WTC11 (cell line): ENCODE measurements at regions not wholly inside any gene's neighbourhood (a gene's known extent, or its start where the extent isn't known, plus 50 kb on each side); places are given as distances from the start of the nearest gene placed in this dataset.

Experiments used
- ATAC-seq: fragments of 200-7000 bp; cut with Tn5 transposase; 2 replicates; pipeline ENCODE4 v1.10.0; 2021; ENCODE audit warnings: mild to moderate bottlenecking, moderate library complexity
- CTCF ChIA-PET: fragments of 300-600 bp; sonication (Branson Sonifier 250); formaldehyde crosslinking; loops from one replicate; lab custom pipeline; 2021; ENCODE audit warnings: antibody characterized with exemption; lab: Charles Lee
- POLR2A ChIA-PET: fragments of 350-600 bp; sonication (Branson Sonifier 250); formaldehyde crosslinking; loops from one replicate; lab custom pipeline; 2021; ENCODE audit warnings: antibody characterized with exemption; lab: Charles Lee
- DNase-seq: peaks from one replicate; pipeline ENCODE4 v3.0.0; 2021; ENCODE audit warnings: low spot score
- H3K27ac Mint-ChIP-seq: 2 replicates; pipeline ENCODE4 v1.8.0; 2021; ENCODE audit warnings: mixed read lengths
- H3K27me3 Mint-ChIP-seq: 2 replicates; pipeline ENCODE4 v1.8.0; 2021; ENCODE audit warnings: low read depth, mild to moderate bottlenecking, moderate library complexity, mixed read lengths
- H3K36me3 Mint-ChIP-seq: 2 replicates; pipeline ENCODE4 v1.8.0; 2021; ENCODE audit warnings: mixed read lengths
- H3K4me1 Mint-ChIP-seq: 2 replicates; pipeline ENCODE4 v1.8.0; 2022; ENCODE audit warnings: mixed read lengths
- H3K4me3 Mint-ChIP-seq: 2 replicates; pipeline ENCODE4 v1.8.0; 2021; ENCODE audit warnings: mild to moderate bottlenecking, moderate library complexity, mixed read lengths
- H3K9me3 Mint-ChIP-seq: 2 replicates; pipeline ENCODE4 v1.8.0; 2021; ENCODE audit warnings: mixed read lengths
- ATF3 ChIP-seq: sonication (generic); formaldehyde crosslinking; conservative IDR thresholded peaks from 2 replicates; pipeline ENCODE4 v1.8.1; 2022; ENCODE audit warnings: mild to moderate bottlenecking, missing genetic modification reagents
- ESRRA ChIP-seq: sonication (generic); formaldehyde crosslinking; IDR thresholded peaks from 2 replicates; pipeline ENCODE4 v1.8.1; 2022; ENCODE audit warnings: mild to moderate bottlenecking, missing genetic modification reagents, borderline replicate concordance
- GABPB1 ChIP-seq: sonication (generic); formaldehyde crosslinking; IDR thresholded peaks from 2 replicates; pipeline ENCODE4 v1.8.1; 2023; ENCODE audit warnings: mild to moderate bottlenecking, missing genetic modification reagents
- MYBL2 ChIP-seq: sonication (generic); formaldehyde crosslinking; IDR thresholded peaks from 2 replicates; pipeline ENCODE4 v1.8.1; 2023; ENCODE audit warnings: mild to moderate bottlenecking, moderate library complexity, missing genetic modification reagents
- PREB ChIP-seq: sonication (generic); formaldehyde crosslinking; IDR thresholded peaks from 2 replicates; pipeline ENCODE4 v1.8.1; 2022; ENCODE audit warnings: mild to moderate bottlenecking, missing genetic modification reagents, moderate library complexity, borderline replicate concordance
- SOX15 ChIP-seq: fragments of 250-450 bp; sonication (Bioruptor Pico); IDR thresholded peaks from 2 replicates; pipeline ENCODE4 v1.9.0; 2021; ENCODE audit warnings: mild to moderate bottlenecking
- TP53 ChIP-seq: sonication (generic); formaldehyde crosslinking; IDR thresholded peaks from 2 replicates; pipeline ENCODE4 v1.8.1; 2023; ENCODE audit warnings: mild to moderate bottlenecking, missing genetic modification reagents
- ZNF416 ChIP-seq: fragments of 250-450 bp; sonication (Bioruptor Pico); IDR thresholded peaks from 2 replicates; pipeline ENCODE4 v1.9.0; 2021; ENCODE audit warnings: mild to moderate bottlenecking, inconsistent platforms
- TF ChIP-seq, protein P1 (sequence below): fragments of 250-450 bp; sonication (Bioruptor Pico); IDR thresholded peaks from 2 replicates; pipeline ENCODE4 v1.9.0; 2021; ENCODE audit warnings: moderate library complexity, mild to moderate bottlenecking, inconsistent platforms, borderline replicate concordance
- TF ChIP-seq, protein P2 (sequence below): sonication (generic); formaldehyde crosslinking; IDR thresholded peaks from 2 replicates; pipeline ENCODE4 v1.8.0; 2022; ENCODE audit warnings: mild to moderate bottlenecking, missing genetic modification reagents
- TF ChIP-seq, protein P3 (sequence below): fragments of 250-450 bp; sonication (Bioruptor Pico); IDR thresholded peaks from 2 replicates; pipeline ENCODE4 v1.9.0; 2021; ENCODE audit warnings: mild to moderate bottlenecking, borderline replicate concordance
- TF ChIP-seq, protein P4 (sequence below): sonication (generic); formaldehyde crosslinking; IDR thresholded peaks from 2 replicates; pipeline ENCODE4 v1.8.0; 2023; ENCODE audit warnings: missing genetic modification reagents, mild to moderate bottlenecking, borderline replicate concordance
- TF ChIP-seq, protein P5 (sequence below): sonication (generic); formaldehyde crosslinking; IDR thresholded peaks from 2 replicates; pipeline ENCODE4 v1.8.1; 2023; ENCODE audit warnings: mild to moderate bottlenecking, moderate library complexity, missing genetic modification reagents

- Mint-ChIP-seq H3K27ac (no peak overlapping the region), H3K9me3 (peaks cover 42% of the 10 kb centered on the region), H3K4me3 (no peak overlapping the region), H3K4me1 (peaks cover 21% of the 10 kb centered on the region), H3K27me3 (no peaks in the 10 kb centered on the region; the same call in none of the 2 replicates)
- peak; percentile 69 for ATAC-seq
- TF ChIP-seq ZNF416 (no peak), PREB (no peak), GABPB1 (no peak), SOX15 (CRISPR knock-in tag) (no peak), TP53 (CRISPR knock-in tag) (no peak), MYBL2 (CRISPR knock-in tag) (no peak), ATF3 (CRISPR knock-in tag) (no peak), ESRRA (CRISPR knock-in tag) (no peak)
- TF ChIP-seq, protein P1, sequence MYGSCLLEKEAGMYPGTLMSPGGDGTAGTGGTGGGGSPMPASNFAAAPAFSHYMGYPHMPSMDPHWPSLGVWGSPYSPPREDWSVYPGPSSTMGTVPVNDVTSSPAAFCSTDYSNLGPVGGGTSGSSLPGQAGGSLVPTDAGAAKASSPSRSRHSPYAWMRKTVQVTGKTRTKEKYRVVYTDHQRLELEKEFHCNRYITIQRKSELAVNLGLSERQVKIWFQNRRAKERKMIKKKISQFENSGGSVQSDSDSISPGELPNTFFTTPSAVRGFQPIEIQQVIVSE, result no peak
- TF ChIP-seq, protein P2, sequence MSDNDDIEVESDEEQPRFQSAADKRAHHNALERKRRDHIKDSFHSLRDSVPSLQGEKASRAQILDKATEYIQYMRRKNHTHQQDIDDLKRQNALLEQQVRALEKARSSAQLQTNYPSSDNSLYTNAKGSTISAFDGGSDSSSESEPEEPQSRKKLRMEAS (CRISPR knock-in tag), result no peak
- TF ChIP-seq, protein P3, sequence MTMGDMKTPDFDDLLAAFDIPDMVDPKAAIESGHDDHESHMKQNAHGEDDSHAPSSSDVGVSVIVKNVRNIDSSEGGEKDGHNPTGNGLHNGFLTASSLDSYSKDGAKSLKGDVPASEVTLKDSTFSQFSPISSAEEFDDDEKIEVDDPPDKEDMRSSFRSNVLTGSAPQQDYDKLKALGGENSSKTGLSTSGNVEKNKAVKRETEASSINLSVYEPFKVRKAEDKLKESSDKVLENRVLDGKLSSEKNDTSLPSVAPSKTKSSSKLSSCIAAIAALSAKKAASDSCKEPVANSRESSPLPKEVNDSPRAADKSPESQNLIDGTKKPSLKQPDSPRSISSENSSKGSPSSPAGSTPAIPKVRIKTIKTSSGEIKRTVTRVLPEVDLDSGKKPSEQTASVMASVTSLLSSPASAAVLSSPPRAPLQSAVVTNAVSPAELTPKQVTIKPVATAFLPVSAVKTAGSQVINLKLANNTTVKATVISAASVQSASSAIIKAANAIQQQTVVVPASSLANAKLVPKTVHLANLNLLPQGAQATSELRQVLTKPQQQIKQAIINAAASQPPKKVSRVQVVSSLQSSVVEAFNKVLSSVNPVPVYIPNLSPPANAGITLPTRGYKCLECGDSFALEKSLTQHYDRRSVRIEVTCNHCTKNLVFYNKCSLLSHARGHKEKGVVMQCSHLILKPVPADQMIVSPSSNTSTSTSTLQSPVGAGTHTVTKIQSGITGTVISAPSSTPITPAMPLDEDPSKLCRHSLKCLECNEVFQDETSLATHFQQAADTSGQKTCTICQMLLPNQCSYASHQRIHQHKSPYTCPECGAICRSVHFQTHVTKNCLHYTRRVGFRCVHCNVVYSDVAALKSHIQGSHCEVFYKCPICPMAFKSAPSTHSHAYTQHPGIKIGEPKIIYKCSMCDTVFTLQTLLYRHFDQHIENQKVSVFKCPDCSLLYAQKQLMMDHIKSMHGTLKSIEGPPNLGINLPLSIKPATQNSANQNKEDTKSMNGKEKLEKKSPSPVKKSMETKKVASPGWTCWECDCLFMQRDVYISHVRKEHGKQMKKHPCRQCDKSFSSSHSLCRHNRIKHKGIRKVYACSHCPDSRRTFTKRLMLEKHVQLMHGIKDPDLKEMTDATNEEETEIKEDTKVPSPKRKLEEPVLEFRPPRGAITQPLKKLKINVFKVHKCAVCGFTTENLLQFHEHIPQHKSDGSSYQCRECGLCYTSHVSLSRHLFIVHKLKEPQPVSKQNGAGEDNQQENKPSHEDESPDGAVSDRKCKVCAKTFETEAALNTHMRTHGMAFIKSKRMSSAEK (CRISPR knock-in tag), result no peak
- TF ChIP-seq, protein P4, sequence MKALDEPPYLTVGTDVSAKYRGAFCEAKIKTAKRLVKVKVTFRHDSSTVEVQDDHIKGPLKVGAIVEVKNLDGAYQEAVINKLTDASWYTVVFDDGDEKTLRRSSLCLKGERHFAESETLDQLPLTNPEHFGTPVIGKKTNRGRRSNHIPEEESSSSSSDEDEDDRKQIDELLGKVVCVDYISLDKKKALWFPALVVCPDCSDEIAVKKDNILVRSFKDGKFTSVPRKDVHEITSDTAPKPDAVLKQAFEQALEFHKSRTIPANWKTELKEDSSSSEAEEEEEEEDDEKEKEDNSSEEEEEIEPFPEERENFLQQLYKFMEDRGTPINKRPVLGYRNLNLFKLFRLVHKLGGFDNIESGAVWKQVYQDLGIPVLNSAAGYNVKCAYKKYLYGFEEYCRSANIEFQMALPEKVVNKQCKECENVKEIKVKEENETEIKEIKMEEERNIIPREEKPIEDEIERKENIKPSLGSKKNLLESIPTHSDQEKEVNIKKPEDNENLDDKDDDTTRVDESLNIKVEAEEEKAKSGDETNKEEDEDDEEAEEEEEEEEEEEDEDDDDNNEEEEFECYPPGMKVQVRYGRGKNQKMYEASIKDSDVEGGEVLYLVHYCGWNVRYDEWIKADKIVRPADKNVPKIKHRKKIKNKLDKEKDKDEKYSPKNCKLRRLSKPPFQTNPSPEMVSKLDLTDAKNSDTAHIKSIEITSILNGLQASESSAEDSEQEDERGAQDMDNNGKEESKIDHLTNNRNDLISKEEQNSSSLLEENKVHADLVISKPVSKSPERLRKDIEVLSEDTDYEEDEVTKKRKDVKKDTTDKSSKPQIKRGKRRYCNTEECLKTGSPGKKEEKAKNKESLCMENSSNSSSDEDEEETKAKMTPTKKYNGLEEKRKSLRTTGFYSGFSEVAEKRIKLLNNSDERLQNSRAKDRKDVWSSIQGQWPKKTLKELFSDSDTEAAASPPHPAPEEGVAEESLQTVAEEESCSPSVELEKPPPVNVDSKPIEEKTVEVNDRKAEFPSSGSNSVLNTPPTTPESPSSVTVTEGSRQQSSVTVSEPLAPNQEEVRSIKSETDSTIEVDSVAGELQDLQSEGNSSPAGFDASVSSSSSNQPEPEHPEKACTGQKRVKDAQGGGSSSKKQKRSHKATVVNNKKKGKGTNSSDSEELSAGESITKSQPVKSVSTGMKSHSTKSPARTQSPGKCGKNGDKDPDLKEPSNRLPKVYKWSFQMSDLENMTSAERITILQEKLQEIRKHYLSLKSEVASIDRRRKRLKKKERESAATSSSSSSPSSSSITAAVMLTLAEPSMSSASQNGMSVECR, result no peak
- TF ChIP-seq, protein P5, sequence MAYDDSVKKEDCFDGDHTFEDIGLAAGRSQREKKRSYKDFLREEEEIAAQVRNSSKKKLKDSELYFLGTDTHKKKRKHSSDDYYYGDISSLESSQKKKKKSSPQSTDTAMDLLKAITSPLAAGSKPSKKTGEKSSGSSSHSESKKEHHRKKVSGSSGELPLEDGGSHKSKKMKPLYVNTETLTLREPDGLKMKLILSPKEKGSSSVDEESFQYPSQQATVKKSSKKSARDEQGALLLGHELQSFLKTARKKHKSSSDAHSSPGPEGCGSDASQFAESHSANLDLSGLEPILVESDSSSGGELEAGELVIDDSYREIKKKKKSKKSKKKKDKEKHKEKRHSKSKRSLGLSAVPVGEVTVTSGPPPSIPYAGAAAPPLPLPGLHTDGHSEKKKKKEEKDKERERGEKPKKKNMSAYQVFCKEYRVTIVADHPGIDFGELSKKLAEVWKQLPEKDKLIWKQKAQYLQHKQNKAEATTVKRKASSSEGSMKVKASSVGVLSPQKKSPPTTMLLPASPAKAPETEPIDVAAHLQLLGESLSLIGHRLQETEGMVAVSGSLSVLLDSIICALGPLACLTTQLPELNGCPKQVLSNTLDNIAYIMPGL (CRISPR knock-in tag), result no peak
- TF ChIP-seq, all 79 proteins: peak for 0
- no peak for DNase-seq
- CTCF ChIA-PET, result interaction anchor here (0.9 kb wide), 1 partner anchor 86 kb away, joined by 3 read pairs; no protein-coding TSS in a partner anchor
- peaks cover 20% of the 10 kb centered on the region for H3K36me3 Mint-ChIP-seq
- POLR2A ChIA-PET, result no interaction called here
These were observed 120.1 kb upstream of the OR9Q1 start for GRCh38 chr11:57903441-57904123.
